EL (cell line): ENCODE measurements at regions not wholly inside any gene's neighbourhood (a gene's known extent, or its start where the extent isn't known, plus 50 kb on each side); places are given as distances from the start of the nearest gene placed in this dataset.
A peak's percentile ranks its signal among the peaks of the same experiment; 100 is the strongest.

ENCODE experiments used
- DNase-seq: peaks from one replicate; pipeline ENCODE4 v3.0.0-alpha.2; 2016

DNA sequence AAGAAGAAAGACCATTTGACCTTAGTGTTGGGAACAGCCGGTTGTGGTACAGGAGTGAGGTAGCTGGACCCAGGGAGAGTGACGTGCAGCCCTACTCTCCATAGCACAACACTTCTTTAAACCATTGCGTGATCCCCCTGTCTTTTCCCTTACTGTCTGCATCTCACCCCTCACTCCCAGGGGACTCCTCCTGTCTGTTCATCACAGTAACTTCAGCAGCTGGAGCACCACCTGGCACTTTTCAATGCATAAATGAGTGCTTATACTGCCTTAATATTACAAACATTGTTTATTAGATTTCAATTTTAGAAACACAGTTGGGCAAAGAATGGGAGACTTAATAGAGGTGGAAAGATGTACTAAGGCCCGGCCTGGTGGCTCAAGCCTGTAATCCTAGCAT, 285.5 kb downstream of the UQCRFS1 start:
- no peak for DNase-seq

DNA sequence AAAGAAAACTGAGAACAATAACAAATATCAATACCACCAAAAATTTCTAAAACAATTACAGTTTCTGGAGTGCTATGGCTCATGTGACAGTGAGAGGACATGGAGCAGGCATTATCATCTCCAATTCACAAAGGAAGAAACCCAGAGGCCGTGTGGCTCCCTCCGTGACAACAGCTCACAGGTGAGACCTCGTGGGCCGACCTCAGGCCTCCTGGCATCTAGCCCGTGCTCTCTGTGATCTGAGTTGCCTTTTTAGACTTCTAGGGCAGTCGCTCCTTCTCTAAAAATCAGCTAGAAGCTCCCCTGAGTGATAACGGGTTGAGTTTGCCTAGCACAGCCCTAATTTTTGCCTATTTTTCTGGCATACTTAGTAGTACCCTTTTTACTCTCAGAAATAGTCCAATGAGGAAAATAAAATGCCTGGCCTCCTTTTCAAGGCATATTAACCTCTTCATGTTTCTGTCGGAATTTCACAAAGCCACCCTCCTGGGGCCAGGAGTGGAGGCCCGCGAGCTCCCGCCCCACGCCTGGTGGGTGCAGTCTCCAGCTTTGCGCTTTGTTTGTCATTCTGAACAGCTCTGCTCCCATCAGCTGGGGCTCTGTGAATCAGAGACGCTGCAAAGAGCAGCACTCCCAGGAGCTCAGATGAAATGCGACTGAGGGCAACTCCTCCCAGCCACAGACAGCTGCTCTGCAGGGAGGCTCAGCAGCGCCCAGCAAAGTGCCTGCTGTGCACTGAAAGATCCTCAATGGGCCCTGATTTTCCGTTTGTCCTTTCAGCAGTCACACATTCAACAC, 292.5 kb downstream of the UQCRFS1 start:
- no peak for DNase-seq

DNA sequence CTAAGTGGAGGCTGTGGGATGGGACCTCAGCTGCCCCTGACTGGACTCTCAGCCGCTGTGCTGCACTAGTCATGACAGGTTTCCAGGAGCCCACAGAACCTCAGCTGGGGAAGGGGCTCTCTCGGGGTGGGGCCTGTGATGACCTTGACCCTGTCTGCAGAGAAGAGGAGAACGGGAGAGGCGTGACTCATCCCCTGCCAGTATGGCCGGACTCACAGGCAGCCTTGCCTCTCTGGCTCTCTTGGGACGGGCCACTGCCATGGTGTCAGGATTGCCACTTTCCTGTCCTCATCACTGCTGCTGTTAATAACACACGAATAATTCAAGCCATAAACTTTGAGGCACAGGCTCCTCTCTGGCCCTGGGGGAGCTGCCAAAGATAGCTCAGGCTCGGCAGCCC, 295.3 kb downstream of the UQCRFS1 start:
- DNase-seq, result no peak

DNA sequence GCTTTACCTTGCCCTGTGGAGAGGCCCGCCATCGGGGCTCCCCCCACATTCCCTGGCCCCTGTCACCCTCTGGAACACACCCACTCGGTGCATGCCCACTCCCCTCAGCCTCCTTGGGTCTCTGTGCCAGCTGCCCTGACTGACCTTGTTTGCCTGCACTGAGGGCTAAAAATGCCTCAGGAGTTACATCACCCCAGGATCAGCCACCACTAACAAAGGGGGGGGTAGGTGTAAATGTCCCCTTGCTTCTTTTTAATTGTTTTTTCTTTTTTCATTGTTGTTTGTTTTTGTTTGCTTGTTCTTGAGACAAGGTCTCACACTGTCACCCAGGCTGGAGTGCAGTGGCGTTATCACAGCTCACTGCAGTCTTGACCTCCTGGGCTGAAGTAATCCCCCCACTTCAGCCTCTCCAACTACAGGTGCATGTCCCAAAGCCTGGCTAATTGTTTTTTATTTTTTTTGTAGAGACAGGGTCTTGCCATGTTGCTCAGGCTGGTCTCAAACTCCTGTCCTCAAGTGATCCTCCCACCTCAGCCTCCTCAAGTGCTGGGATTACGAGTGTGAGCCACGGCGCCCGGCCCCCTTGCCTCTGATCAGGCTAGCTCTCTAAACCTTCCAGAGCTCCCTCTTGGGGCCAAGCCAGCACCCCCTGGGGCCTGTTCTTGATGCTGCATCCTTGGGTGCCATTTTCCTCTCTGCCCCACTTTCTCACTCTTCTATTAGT, 297.1 kb downstream of the UQCRFS1 start:
- no peak for DNase-seq

DNA sequence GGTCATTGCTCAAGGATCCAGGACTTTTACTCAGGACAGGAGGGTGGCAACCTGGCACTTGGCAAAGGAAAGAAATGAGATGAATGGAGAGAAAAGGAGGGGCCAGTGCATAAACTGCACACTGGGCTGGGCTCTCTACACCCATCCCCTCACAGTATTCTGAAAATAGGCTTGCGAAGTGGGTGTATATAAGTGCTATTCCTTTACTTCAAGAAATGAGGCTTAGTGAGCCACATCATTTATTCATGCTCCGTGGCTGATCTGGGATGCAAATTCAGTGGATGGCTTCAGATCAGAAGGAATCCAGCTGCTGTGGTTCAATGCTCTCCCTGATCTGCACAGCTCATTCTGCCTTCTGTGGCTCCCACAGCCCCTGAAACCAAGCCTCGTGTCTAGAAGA, 297.7 kb downstream of the UQCRFS1 start:
- no peak for DNase-seq

DNA sequence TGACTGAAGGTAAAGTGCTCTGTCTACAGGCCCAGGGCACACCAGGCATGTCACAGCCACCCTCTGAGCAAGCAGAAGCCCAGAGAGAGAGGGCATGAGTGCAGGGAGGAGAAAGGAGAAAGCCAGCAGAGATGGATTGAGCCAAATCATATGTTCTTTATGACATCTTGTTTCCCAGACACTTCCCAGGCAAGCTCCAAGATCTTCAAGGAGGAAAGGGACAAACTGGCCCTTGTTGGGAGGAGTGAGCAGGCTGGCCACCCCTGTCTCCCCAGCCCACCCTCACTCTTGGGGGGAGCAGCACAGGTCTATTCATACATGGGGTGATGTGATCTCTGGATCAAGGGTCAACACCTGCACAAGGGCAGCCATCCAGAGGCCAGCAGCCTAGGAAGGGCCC, 298.8 kb downstream of the UQCRFS1 start:
- DNase-seq, result no peak

DNA sequence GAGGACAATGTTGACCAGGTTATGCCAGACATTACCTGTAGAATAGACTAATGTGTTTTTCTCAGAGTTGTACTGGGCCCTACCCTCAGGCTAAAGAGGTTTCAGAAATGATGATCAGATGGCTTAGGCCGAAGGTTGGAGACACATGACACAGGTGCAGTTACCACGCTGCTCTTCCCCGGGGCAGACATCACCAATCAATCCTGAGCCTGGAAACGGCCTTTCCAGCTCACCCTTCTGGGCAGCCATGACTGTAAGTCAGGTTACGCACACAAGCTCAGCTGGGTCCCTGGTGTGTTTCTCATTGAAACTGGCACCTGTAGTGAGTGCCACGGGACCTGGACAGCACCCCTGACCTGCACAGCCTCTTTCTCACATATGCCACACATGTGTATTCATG, 299.3 kb downstream of the UQCRFS1 start:
- no peak for DNase-seq

DNA sequence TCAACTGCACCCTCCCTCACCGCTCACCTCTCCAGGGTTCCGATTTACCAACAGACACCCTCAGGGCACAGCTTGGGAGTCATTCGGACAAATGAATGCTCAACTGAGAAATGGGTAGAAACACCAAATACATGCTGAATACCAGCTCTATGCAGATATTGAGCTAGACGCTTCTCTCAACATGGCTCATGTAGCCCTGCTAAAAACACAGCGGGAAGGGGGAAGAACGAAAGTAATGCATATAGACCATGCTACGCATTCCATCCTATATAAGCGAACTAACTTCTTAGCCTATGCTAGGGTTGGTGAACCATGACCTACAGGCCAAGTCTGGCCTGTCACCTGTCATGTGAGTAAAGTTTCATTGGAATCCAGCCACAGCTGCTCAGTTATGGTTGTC, 304.0 kb downstream of the UQCRFS1 start:
- no peak for DNase-seq

DNA sequence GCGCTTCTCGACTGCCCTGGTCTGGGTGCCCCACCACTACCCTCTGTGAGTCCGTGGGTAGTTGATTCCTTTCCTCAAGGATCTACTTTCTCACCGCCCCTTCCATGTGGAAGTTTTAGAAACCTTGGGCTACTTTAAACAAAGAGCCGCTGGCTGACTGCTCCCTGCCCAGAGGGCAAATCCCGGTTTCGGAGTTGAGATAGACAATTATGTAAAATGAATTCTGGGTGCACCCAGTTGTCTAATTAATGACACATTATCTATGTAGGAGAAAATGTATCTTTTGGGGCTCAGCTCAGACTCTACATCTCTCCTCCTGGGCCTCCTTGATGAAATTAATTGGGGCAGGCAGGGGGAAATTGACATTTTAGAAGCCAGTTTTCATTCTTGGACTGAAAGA, 305.4 kb downstream of the UQCRFS1 start:
- DNase-seq, result no peak

DNA sequence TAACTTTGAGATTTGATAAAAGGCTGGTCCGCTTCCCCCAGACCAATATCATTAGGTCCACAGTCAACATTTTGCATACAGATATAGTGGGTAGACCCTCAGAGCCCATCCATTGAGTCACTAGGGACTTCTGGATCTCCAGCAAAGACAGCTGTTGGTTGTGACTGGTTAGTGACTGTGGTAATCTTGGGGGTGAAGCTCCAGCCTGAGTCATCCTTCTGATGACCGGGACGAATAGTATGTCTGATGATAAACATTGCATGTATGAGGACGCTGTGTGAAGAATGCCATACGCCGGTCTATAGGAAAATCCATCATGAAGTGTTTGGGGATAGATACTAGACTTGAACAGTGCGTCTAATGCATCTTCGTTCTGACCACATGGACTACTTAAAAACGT, 307.0 kb downstream of the UQCRFS1 start:
- DNase-seq, result peak; percentile 86

DNA sequence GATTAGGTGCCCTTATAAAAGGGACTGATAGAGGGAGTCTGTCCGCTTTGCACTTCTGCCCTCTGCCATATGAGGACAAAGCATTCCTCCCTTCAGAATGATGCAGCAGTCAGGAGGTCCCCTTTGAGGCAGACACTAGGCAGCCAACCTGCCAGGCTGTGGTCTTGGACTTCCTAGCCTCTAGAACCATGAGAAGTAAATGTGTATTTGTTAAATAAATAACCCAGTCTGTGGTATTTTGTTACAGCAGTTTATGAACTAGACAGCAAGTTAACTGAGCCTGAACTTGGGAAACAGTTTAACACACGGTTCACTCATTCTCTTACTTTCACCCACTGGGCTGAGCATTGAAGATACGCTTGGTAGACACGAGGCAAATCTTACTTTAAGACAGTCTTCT, 313.2 kb downstream of the UQCRFS1 start:
- DNase-seq, result no peak

DNA sequence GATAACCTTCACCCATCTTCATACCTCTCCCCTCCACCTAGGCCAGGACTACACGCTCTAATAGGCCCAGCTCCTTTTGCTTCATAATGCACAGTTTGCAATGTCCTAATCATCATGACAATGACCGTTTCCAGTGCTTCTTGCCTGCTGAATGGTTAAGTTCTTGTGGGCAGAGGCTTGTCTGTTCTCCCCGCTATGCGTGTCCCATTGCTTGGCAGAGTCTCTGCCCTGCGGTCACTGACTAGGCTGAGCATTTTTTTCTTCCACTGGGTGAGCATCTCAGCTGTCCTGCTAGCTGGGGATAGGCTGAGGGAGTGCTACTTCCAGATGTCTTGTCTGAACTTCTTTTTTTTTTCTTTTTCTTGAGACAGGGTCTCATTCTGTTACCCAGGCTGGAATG, 314.7 kb downstream of the UQCRFS1 start:
- no peak for DNase-seq

DNA sequence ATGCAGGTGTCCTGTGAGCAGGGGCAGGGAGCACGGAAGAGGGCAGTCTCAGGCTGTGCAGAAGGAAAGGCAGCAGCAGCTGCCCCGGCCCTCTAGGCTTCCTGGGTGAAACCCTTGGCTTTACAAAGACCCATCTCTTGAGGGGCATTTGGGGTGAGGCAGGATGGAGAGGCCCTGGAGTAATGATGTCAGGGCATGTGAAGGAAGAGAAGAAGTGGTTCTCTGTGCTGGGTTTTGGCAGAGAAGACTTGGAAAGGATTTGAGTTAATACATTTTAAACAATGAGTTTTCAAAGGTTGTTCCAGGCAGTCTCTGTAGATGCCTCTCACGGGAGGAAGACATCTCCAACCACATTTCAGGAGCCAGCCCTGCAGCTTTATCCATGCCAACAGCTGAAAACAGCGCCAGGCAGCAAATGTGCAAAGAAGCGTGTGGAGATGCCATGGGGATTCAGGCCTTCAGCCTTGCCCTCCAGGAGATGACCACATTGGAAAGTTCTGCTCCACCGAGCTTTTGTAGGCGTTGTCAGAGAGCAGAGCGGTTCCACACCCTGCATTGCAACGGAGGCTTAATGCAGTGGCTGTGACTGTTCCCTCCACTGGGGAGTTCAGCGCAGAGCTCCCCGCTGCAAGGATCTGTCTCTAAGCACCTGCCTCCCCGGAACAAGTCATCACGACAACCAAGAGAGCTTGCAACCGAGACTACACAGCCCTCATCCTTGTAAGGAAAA, 322.8 kb downstream of the UQCRFS1 start:
- DNase-seq, result no peak

DNA sequence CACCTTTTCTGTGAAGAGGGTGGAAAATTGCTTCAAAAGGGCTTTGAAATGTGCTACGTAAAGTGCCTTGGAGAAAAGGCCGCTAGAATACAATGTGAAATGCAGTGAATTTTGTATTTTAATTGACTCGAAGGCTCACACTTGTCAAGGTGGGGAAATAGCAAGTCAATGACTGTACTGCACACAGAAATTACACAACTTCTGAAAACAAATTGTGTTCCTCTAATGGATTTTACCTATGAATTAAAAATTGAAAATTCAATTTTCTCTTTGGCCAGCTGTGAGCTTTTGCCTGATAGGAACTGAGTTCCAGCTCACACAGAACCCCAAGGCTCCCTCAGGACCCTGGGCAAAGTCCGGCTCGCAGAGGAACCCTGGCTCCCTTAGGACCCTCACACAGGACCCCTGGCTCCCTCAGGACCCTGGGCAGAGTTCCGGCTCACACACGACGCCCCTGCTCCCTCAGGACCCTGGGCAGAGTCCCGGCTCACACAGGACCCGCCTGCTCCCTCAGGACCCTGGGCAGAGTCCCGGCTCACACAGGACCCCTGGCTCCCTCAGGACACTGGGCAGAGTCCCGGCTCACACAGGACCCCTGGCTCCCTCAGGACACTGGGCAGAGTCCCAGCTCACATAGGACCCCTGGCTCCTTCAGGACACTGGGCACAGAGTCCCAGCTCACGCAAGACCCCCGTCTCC, 324.9 kb downstream of the UQCRFS1 start:
- DNase-seq, result no peak

DNA sequence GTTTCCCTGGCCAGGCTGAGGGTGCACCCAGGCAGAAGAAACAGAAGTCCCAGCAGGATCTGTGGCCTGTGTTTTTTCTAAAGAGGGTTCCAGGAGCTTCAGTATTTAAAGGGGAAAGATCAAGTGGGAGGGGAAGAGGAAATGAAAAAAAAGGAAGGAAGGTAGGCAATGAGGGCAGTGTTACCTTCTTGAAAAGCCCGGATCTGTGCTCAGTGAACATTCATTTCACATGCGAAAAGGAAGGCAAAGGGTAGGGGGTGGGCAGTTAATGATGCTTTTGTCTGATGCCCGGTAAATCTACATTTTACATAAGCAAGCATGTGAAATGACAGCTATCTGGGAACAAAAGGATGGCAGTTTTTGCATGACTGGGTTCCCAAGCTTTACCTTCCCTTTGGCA, 326.2 kb downstream of the UQCRFS1 start:
- no peak for DNase-seq

DNA sequence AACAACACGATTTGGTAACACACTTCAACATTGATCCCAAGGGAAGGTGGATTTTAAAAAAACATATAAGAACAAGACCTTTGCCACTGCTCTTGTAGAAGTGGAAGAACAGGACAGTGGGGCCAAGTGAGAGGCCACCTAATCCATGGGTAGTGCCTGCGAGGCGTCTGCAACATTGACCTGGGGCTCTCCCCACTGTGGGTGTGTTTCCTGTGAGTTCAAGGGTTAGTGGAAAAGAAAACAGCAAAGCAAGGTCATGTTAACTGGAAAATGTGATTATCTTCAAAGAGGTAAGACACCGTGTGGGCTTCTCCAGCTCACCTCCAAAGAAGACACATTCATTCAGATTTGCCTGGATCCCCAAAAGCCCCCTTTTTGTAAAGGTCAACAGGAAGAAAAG, 327.0 kb downstream of the UQCRFS1 start:
- DNase-seq, result no peak

DNA sequence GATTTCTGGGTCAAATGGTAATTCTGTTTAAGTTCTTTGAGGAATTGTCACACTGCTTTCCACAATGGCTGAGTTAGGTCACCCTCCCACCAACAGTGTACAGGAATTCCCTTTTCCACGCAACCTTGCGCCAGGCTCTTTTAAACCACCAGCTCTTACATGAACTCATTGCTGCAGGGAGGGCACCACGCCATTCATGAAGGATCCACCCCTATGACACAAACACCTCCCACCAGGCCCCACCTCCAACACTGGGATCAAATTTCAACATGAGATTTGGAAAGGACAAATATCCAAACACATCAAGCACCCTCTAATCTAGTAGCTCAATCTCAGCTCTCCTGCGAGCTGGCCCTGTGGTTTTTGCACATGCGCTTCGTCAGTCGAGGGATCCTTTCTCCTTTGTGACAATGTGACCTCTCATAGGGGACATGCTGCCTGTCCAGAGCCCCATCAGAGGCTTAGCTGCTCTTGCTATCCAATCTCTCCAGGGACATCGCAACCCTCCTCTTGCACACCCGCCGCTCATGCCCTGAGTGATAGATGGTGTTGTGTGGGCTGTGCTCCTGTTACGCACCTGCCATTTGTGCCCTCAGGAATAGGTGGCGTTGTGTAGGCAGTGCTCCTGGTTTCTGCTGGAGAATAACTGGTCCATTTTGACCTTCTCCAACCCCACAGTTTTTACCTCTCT, 328.0 kb downstream of the UQCRFS1 start:
- DNase-seq, result no peak

DNA sequence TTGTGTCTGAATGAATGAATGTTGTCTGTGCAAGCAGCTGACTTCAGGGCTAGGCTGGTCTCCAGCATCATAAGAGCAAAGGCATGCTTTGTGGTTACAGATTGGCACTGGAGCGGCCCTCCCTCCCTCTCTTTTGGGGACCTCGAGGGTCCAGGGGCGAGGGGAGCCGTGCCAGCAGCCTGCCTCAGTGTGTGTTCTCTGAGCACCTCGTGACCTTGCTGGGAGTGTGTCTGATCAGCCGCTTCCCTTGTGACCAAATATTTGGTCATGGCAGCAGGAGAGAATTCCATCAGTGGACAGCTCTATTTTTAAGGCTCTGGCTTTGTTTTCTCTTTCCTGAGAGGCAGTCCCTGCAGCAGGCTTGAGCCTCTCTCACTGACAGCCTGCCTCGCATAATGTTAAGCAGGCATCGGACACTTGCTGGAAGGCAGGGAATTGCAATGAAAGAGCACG, 329.7 kb downstream of the UQCRFS1 start:
- DNase-seq, result peak; percentile 24

DNA sequence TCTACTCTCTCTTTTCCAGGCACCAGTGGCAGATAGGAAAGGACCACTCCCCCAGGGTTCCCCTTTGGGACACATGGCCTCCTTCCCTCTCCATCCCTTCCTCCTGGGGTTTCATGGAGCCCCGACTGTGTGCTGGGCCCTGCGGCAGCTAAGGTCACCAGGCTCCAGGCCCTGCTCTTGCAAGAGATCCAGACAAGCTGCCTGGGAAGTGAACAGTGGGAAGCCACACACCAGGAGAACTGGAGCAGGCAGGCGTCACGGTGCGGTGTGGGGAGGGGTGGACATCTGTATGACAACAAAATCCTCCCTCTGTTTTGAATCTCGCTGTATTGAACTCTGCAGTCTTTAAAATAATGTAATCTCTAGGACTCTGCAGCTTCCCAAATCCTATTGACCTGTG, 330.1 kb downstream of the UQCRFS1 start:
- no peak for DNase-seq

DNA sequence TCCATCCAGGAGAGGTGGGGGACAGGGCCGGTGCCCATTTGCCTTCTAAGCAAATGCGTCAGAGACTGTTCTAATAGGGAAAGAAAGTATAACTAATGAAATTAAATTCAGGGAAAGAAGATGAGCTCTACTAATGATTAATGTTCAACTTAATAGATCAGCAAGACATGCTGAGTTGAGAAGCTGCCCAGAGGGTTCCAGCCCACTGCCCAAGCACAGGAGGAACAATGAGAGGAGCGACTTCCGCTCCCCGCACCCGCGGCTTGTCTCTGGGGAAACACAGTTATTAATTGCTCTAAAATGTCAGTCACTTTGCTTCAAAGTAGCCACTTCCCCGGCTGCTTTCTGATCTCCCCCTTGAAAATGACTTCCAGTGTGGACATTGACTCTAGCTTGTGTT, 331.3 kb downstream of the UQCRFS1 start:
- DNase-seq, result no peak

DNA sequence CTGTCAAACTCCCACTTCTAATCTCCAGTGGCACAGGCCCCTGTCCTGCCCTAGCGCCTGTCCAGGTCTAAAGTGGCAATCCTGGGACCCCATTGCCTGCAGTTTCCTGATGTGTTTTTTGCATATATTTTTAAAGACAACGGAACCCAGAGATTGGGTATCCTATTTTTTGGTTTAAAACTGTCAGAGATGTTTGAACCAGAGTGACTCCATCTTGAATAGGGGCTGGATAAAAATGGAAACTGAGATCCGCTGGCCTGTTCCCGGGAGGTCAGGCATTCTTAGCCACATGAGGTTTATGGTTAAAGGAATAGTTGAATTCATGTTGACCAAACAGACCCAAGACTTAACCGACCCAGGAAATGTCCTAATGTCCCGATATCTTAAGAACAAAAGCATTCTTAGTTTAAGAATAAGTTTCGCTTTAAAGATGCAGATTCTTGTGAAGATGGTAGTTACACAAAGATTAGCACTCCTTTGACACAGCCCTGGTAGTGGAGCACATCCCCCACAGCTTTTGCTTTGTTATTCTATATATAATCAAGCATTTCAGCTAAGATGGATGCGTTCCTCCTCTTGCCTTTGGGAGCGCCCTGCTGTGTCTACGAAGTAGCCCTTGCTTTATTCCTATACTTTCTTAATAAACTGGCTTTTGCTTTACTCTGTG, 332.1 kb downstream of the UQCRFS1 start:
- no peak for DNase-seq
